ENCODE measurements at regions not wholly inside any gene's neighbourhood (a gene's known extent, or its start where the extent isn't known, plus 50 kb on each side); places are given as distances from the start of the nearest gene placed in this dataset.

GRCh38 chr7:109206196-109206595 lies 636.5 kb downstream of the DNAJB9 start:
- intact Hi-C loops (cut with DNase I), result loop anchor here (10.0 kb wide), 1 partner anchor 279 kb away; no protein-coding TSS in a partner anchor
- Histone ChIP-seq H3K36me3 (no peaks in the 10 kb centered on the region), H3K27ac (no peak overlapping the region), H3K4me3 (no peak overlapping the region), H3K27me3 (no peaks in the 10 kb centered on the region), H3K9me3 (peaks cover 0 to 12% of the 10 kb centered on the region in 2 donors), H3K4me1 (no peaks in the 10 kb centered on the region)
- no peak for DNase-seq (ENCODE audit: low spot score in 2 of 2)
- TF ChIP-seq CTCF (IDR thresholded peaks at IDR 0.05), result no peak

- H3K4me1 ChIP-seq, result no peaks in the 10 kb centered on the region
Observed at GRCh38 chr7:109213081-109213480, 643.4 kb downstream of the DNAJB9 start.

GRCh38 chr7:109215341-109215740 lies 645.7 kb downstream of the DNAJB9 start:
- H3K27me3 ChIP-seq, result no peaks in the 10 kb centered on the region
- H3K4me3 ChIP-seq, result no peak overlapping the region
- no peaks in the 10 kb centered on the region for H3K36me3 ChIP-seq
- DNase-seq (ENCODE audit: low spot score in 2 of 2), result no peak
- no peaks in the 10 kb centered on the region for H3K4me1 ChIP-seq
- no peak for TF ChIP-seq CTCF (IDR thresholded peaks at IDR 0.05)
- intact Hi-C loops (cut with DNase I), result no loop called here
- H3K27ac ChIP-seq, result no peak overlapping the region
- no peaks in the 10 kb centered on the region for H3K9me3 ChIP-seq

More at GRCh38 chr7:109213081-109213480, 643.4 kb downstream of the DNAJB9 start:
- no peak overlapping the region for H3K4me3 ChIP-seq
- peaks cover 0 to under 1% of the 10 kb centered on the region in 2 donors for H3K9me3 ChIP-seq
- no peaks in the 10 kb centered on the region for H3K27me3 ChIP-seq
- intact Hi-C loops (cut with DNase I), result no loop called here
- no peak for TF ChIP-seq CTCF (IDR thresholded peaks at IDR 0.05)
- DNase-seq (ENCODE audit: low spot score in 2 of 2), result no peak
- H3K27ac ChIP-seq, result no peak overlapping the region
- no peaks in the 10 kb centered on the region for H3K36me3 ChIP-seq

DNA sequence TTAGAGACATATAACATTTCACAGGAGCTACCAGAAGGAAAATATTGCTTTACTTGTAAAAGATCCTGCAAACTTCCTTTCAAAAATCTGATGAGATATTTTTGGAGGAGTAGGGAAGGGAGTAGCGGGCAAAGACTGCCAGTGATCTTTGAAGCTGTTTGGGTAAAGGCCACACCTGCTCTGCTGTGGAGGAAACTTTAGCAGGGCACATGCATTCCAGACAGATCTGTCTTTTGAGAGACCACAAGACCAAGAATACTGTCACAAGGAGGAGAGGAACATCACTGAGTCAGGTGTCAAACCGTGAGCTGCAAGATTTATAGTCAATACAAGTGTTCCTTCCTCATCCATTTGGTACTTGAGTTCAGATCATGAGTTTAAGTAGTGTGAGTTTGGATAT lies 654.4 kb downstream of the DNAJB9 start:
- Histone ChIP-seq H3K27ac (no peak overlapping the region), H3K9me3 (no peaks in the 10 kb centered on the region), H3K36me3 (no peaks in the 10 kb centered on the region), H3K4me3 (no peak overlapping the region), H3K4me1 (no peaks in the 10 kb centered on the region), H3K27me3 (no peaks in the 10 kb centered on the region)
- intact Hi-C loops (cut with DNase I), result no loop called here
- no peak for DNase-seq (ENCODE audit: low spot score in 2 of 2)
- TF ChIP-seq CTCF (IDR thresholded peaks at IDR 0.05), result no peak

DNA sequence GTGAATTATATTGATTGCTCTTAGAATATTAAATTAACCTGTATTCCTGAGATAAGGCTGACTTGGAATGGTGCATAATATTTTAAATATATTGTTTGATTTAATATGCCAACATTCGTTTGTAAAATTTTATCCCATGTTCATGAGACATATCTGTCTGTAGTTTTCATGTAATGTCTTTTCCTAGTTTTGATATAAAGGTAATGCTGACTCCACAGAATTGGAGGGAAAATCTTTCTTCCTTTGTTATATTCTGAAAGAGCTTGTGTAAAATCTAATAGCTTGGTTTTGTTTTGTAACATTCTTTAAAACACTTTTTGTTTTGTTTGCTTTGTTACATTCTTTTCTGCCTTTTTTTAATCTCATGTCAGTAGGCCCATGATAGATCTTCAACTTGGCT lies 657.0 kb downstream of the DNAJB9 start:
- H3K27ac ChIP-seq, result no peak overlapping the region
- no peaks in the 10 kb centered on the region for H3K36me3 ChIP-seq
- no peak for DNase-seq (ENCODE audit: low spot score in 2 of 2)
- no peak for TF ChIP-seq CTCF (IDR thresholded peaks at IDR 0.05)
- intact Hi-C loops (cut with DNase I), result no loop called here
- no peaks in the 10 kb centered on the region for H3K9me3 ChIP-seq
- no peaks in the 10 kb centered on the region for H3K4me1 ChIP-seq
- H3K27me3 ChIP-seq, result no peaks in the 10 kb centered on the region
- H3K4me3 ChIP-seq, result no peak overlapping the region

DNA sequence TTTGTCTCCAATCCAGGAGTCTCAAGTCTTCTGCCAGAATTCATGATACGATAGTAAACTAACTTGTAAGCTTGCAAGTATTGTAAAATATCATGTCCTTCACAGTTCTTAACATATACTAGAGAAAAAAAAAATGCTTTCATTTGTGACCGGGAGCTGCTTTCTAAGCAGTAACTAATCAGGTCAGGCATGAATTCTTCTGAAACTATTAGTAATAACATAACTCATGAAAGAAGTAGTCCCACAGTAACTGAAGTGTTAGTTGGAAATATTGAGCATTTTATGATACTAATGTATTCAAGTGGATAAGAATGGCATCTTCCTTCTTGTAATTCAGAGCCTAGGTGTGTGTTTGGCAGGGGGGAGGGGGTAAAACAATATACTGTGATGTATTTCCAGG lies 665.6 kb downstream of the DNAJB9 start:
- intact Hi-C loops (cut with DNase I), result no loop called here
- Histone ChIP-seq H3K4me3 (no peak overlapping the region), H3K9me3 (peaks cover 0 to 4% of the 10 kb centered on the region in 2 donors), H3K27ac (no peak overlapping the region), H3K27me3 (no peaks in the 10 kb centered on the region), H3K4me1 (no peaks in the 10 kb centered on the region), H3K36me3 (no peaks in the 10 kb centered on the region)
- DNase-seq (ENCODE audit: low spot score in 2 of 2), result no peak
- no peak for TF ChIP-seq CTCF (IDR thresholded peaks at IDR 0.05)

Measured in ascending aorta (tissue), 2 donors.